Stimulated activated CD8-positive, alpha-beta memory T cell treated with anti-CD3 and anti-CD28 coated beads, Interleukin-7, amount 100 ng/mL, for 24 hours (primary cell): ENCODE measurements at regions not wholly inside any gene's neighbourhood (a gene's known extent, or its start where the extent isn't known, plus 50 kb on each side); places are given as distances from the start of the nearest gene placed in this dataset.
"Not testable (repeated sequence)": the region's sequence is repeated elsewhere in the genome, so short reads cannot be mapped to it uniquely, and the experiment has no call there.

Experiments used
- DNase-seq: peaks from one replicate; pipeline ENCODE4 v3.0.0-alpha.2; 2020; ENCODE audit warnings: low read depth

DNA sequence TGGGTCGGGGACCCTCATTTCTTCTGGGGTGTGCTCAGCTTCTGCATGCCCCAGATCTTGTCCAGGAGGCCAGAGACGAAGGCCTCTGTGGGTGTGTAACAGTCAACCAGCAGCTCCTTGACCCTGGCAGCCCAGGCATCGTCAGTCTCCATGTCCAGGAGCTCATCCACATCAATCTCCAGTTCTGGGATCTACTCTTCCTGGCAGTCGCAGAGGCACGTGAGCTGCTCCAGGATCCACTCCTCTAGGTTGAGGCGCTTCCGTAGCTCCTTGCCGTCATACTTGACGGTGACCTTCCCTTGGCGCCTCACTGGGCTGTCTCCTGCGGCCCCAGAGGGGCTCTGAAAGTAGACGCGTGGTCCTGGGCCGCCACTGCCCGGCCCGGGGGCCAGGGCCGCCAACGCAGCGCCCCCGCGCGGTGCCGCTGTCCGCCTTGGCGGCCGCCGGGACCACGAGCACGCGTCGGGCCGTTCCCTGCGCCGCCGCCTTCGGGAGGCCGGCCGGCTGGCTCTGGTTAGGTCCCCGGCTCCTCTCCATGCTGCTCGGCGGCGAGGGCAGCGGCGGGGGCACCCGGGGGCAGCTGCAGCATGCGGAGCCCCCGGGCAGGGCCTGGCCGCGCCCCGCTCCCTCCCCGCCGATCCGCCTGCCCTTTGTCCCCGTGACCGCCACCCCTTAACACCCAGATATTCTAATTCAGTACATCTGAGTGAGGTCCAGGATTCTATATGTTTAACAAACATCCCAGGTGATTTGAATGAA lies 170.5 kb downstream of the SEPTIN7 start:
- DNase-seq: no peak

- no peak for DNase-seq
Measured at GRCh38 chr7:35975851-35976454, 175.1 kb downstream of the SEPTIN7 start.

- not testable (repeated sequence) for DNase-seq
Measured at GRCh38 chr7:35978816-35979640, 174.0 kb upstream of the EEPD1 start.

DNA sequence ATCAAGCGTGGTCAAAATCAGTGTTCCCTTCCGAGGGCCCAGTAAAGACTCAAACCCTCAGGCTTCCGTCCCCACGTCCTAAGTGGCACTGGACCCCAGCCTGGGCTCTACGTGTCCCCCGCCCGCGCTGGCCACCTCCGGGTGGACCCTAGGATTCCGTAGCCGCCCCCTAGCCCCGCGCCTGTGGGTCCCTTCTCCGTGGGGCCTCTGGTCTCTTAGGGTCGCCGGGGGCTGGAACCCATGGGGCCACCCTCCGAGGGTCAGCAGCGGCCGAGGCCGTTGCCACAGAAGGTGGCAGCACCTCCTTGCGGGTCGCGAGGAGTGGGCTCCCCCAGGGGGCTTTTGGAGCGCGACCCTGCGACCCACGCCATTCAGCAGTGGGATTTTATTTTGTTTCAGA lies 170.5 kb upstream of the EEPD1 start:
- DNase-seq: no peak

GRCh38 chr7:35983626-35984025 lies 169.4 kb upstream of the EEPD1 start:
- no peak for DNase-seq

- DNase-seq: peak; percentile 54
Measured at GRCh38 chr7:35985126-35985754, 167.8 kb upstream of the EEPD1 start.

GRCh38 chr7:35987016-35987415 lies 166.0 kb upstream of the EEPD1 start:
- no peak for DNase-seq

- no peak for DNase-seq
Measured at GRCh38 chr7:35988105-35988504, 164.9 kb upstream of the EEPD1 start.

DNA sequence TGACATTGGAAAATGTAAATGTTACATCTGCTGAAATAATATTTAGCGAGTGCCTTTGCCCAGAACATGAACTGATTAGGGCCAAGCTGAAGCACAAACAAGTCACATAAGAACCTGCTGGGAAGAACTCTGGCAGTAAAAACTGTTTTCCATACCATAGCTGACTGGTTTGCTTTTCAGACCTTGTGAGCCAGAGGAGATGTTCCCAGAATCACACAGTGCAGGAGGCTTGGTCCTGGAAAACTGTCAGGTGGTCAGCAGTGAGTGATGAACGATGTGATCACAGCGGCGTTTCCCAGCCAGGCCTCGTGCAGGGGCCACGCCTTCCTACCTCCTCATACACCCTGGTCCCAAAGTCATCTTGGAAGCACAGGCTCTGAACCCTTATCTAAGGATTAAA lies 164.2 kb upstream of the EEPD1 start:
- DNase-seq: no peak

DNA sequence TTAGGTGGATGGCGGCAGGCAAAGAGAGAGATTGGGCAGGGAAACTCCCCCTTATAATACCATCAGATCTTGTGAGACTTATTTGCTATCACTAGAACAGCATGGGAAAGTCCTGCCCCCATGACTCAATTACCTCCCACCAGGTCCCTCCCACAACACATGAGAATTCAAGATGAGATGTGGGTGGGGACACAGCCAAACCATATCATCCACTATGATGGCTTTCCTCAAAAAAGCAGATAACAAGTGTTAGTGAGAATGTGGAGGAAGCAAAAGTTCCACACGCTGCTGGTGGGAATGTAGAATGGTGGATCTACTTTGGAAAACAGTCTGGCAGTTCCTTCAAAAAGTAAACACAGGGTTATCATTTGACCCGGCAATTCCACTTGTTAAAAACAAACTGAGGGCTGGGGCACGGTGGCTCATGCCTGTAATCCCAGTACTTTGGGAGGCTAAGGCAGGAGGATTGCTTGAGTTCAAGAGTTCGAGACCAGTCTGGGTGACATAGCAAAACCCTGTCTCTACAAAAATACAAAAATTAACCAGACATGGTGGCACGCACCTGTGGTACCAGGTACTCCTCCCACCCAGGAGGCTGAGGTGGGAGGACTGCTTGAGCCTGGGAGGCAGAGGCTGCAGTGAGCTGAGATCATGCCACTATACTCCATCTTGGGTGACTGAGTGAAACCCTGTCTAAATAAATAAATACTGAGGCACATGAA lies 161.4 kb upstream of the EEPD1 start:
- no peak for DNase-seq

DNA sequence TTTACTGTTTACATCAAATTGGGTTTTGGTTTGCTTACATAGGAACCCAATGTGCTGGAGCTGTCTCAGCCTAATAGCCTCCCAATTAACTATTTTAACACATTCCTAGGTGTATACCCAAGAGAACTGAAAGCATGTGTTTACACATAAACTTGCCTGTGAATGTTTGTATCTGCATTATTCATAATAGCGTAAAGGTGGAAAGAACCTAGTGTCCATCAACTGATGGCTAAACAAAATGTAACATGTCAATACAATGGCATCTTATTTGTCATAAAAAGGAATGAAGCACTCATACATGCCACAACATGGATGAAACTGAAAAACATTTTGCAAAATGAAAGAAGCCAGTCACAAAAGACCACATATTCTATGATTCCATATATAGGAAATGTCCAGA lies 160.6 kb upstream of the EEPD1 start:
- no peak for DNase-seq

DNA sequence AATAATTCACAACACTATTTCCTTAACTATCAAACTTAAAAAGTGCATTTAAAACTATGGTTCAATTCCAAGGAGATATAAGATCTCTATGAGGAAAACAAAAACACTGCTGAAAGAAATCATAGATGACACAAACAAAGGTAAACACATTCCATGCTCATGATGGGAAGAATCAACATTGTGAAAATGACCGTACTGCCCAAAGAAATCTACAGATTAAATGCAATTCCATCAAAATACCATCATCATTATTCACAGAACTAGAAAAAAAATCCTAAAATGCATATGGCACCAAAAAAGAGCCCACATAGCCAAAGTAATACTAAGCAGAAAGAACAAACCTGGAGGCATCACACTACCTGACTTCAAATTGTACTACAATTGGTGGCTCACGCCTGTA lies 159.9 kb upstream of the EEPD1 start:
- DNase-seq: no peak

GRCh38 chr7:35993676-35994606 lies 159.1 kb upstream of the EEPD1 start:
- DNase-seq: no peak

DNA sequence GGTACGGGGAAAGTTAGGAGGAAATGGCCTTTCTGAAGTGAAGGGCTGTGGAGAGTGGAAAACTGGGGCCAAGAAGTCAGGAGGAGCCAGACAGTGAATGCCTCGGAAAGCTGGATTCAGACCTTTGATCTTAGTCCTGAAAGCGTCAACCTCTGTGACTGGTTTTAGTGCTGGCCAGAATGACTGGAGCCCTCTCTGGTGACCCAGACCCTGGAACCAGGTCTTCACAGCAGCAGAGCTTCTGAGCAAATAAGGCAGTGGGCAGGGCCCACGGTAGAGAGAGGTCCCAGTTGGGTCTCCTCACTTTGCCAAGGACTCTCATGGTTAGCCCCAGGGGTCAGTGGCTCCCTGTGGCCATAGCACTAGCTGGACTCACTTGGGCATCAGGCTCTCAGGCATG lies 157.7 kb upstream of the EEPD1 start:
- DNase-seq: no peak

DNA sequence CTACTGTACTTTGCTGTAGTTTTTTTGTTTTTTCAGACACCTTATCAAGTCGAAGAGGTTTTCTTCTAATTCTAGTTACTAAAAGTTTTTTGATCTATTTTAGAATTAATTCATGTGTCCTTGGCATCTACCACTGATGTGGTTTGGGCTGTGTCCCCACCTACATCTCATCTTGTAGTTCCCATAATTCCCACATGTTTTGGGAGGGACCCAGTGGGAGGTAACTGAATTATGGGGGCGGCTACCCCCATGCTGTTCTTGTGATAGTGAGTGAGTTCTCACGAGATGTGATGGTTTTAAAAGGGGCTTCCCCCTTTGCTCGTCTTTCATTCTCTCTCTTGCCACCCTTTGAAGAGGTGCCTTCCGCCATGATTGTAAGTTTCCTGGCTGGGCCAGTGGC lies 154.6 kb upstream of the EEPD1 start:
- DNase-seq: no peak

GRCh38 chr7:36001546-36001945 lies 151.5 kb upstream of the EEPD1 start:
- DNase-seq: no peak

GRCh38 chr7:36002900-36003299 lies 150.2 kb upstream of the EEPD1 start:
- DNase-seq: no peak

GRCh38 chr7:36003343-36003742 lies 149.7 kb upstream of the EEPD1 start:
- no peak for DNase-seq

GRCh38 chr7:36005293-36005692 lies 147.8 kb upstream of the EEPD1 start:
- no peak for DNase-seq

DNA sequence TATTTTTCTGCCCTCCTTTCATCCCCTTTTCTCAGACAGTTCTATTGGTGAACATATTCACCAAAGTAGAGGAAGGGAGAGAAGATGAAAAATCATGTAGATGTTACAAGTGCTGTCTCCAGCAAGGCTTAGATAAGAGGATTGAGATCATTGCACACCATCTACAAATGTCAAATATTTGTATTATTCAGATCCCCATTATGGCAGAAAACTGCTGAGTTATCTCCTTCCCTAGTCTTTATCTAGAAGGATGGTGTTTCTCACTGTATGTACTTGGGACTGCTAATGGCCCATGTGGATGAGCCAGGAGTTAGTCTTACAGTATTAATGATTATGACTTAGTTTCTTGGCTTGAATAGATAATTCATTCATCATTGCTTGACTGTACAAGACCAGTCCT lies 147.2 kb upstream of the EEPD1 start:
- DNase-seq: no peak
